CD4-positive, alpha-beta memory T cell (primary cell): ENCODE measurements at regions not wholly inside any gene's neighbourhood (a gene's known extent, or its start where the extent isn't known, plus 50 kb on each side); places are given as distances from the start of the nearest gene placed in this dataset.

Experiments used
- CTCF ChIA-PET: fragments of 350-600 bp; sonication (Branson Sonifier 250); formaldehyde crosslinking; loops from one replicate; lab custom pipeline; 2021; ENCODE audit warnings: inconsistent platforms; ENCODE audit not compliant: partially characterized antibody; lab: Charles Lee
- POLR2A ChIA-PET: fragments of 350-600 bp; sonication (Branson Sonifier 250); formaldehyde crosslinking; loops from one replicate; lab custom pipeline; 2021; ENCODE audit not compliant: partially characterized antibody; lab: Charles Lee
- DNase-seq, 5 donors: peaks; one replicate each; pipeline versions ENCODE4 v3.0.0 to v3.0.0-alpha.2; 2020 to 2022; ENCODE audit warnings: mixed read lengths in 1 of 5
- H3K27ac ChIP-seq: one replicate; pipeline ENCODE4 v1.7.0; 2013; ENCODE audit warnings: low read depth, low read length
- H3K27me3 ChIP-seq: 2 replicates; pipeline ENCODE4 v1.7.0; 2013; ENCODE audit warnings: mild to moderate bottlenecking, low read length, moderate library complexity; ENCODE audit not compliant: insufficient read depth
- H3K36me3 ChIP-seq: 2 replicates; pipeline ENCODE4 v1.7.0; 2013; ENCODE audit warnings: mild to moderate bottlenecking, low read length, moderate library complexity; ENCODE audit not compliant: insufficient read depth
- H3K4me1 ChIP-seq: 2 replicates; pipeline ENCODE4 v1.7.0; 2013; ENCODE audit warnings: mild to moderate bottlenecking, low read length, moderate library complexity; ENCODE audit not compliant: insufficient read depth
- H3K4me3 ChIP-seq, 2 donors: one replicate each; pipeline ENCODE4 v1.7.0; 2013; ENCODE audit warnings: low read length in 2 of 2, mild to moderate bottlenecking in 1 of 2
- H3K9me3 ChIP-seq, 2 donors: one replicate each; pipeline ENCODE4 v1.7.0; 2013; ENCODE audit warnings: low read length in 2 of 2, control low read depth in 1 of 2; ENCODE audit not compliant: control insufficient read depth in 1 of 2
- H3K27ac Mint-ChIP-seq, 7 donors: one replicate each; pipeline ENCODE4 v1.8.0; 2020 to 2021; ENCODE audit warnings: mixed read lengths in 7 of 7, mild to moderate bottlenecking in 6 of 7, inconsistent platforms in 3 of 7, moderate library complexity in 3 of 7
- H3K27me3 Mint-ChIP-seq, 2 donors: one replicate each; pipeline ENCODE4 v1.8.0; 2020 to 2021; ENCODE audit warnings: mixed read lengths in 2 of 2
- H3K36me3 Mint-ChIP-seq, 2 donors: one replicate each; pipeline ENCODE4 v1.8.0; 2020 to 2021; ENCODE audit warnings: mixed read lengths in 2 of 2, inconsistent platforms in 1 of 2, mild to moderate bottlenecking in 1 of 2
- H3K4me1 Mint-ChIP-seq, 4 donors: one replicate each; pipeline ENCODE4 v1.8.0; 2020 to 2021; ENCODE audit warnings: mixed read lengths in 4 of 4, mild to moderate bottlenecking in 1 of 4
- H3K4me3 Mint-ChIP-seq, 8 donors: one replicate each; pipeline ENCODE4 v1.8.0; 2020 to 2021; ENCODE audit warnings: mixed read lengths in 8 of 8, mild to moderate bottlenecking in 7 of 8, moderate library complexity in 6 of 8, inconsistent platforms in 3 of 8
- H3K9me3 Mint-ChIP-seq, 8 donors: one replicate each; pipeline ENCODE4 v1.8.0; 2020 to 2021; ENCODE audit warnings: mixed read lengths in 8 of 8, mild to moderate bottlenecking in 5 of 8, inconsistent platforms in 3 of 8, moderate library complexity in 1 of 8
- intact Hi-C: fragments of 100-400 bp; cut with micrococcal nuclease; formaldehyde crosslinking; loops from one replicate; pipeline ENCODE4 v1.15.1; 2023

- H3K36me3 Mint-ChIP-seq: no peaks in the 10 kb centered on the region
- ChIA-PET POLR2A (no interaction called here), CTCF (no interaction called here)
- intact Hi-C loops: no loop called here
- Histone ChIP-seq H3K4me1 (no peaks in the 10 kb centered on the region), H3K27ac (no peak overlapping the region), H3K9me3 (no peaks in the 10 kb centered on the region), H3K27me3 (no peaks in the 10 kb centered on the region), H3K36me3 (no peaks in the 10 kb centered on the region), H3K4me3 (no peak overlapping the region)
- H3K27me3 Mint-ChIP-seq: no peaks in the 10 kb centered on the region
- DNase-seq: no peak
- no peaks in the 10 kb centered on the region for H3K4me1 Mint-ChIP-seq
- H3K27ac Mint-ChIP-seq: no peak overlapping the region
- H3K9me3 Mint-ChIP-seq: peaks cover 0 to 29% (median 21%) of the 10 kb centered on the region in 8 donors
- H3K4me3 Mint-ChIP-seq: no peak overlapping the region
These were observed 453.0 kb upstream of the LUZP2 start for GRCh38 chr11:24043842-24044241.

DNA sequence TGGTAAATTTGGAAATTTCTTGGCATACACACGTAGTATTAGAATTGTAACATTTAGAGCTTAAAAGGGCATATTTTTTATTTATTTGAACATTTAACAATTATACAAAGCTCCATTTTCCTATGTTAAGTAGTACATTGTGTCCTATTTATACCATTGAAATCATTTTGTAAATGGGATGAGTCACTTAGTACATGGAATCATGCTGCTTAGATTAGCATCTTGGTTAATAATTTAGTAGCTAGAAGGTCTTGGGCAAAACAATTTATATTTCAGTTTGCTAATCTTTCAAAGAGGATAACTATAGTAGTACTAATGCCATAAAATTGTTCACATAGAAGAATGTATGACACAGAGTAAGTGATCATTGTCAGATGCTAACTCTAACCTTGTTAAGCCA lies 450.1 kb upstream of the LUZP2 start:
- H3K9me3 ChIP-seq: no peaks in the 10 kb centered on the region
- H3K4me3 ChIP-seq: no peak overlapping the region
- Mint-ChIP-seq H3K4me1 (no peaks in the 10 kb centered on the region), H3K27ac (no peak overlapping the region), H3K36me3 (no peaks in the 10 kb centered on the region), H3K27me3 (no peaks in the 10 kb centered on the region), H3K9me3 (peaks cover 3 to 35% (median 21%) of the 10 kb centered on the region in 8 donors), H3K4me3 (no peak overlapping the region)
- H3K36me3 ChIP-seq: no peaks in the 10 kb centered on the region
- intact Hi-C loops: no loop called here
- no peaks in the 10 kb centered on the region for H3K4me1 ChIP-seq
- DNase-seq: no peak
- no peaks in the 10 kb centered on the region for H3K27me3 ChIP-seq
- ChIA-PET POLR2A (no interaction called here), CTCF (no interaction called here)
- H3K27ac ChIP-seq: no peak overlapping the region

- no peaks in the 10 kb centered on the region for H3K4me1 Mint-ChIP-seq
- Histone ChIP-seq H3K4me3 (no peak overlapping the region), H3K9me3 (no peaks in the 10 kb centered on the region), H3K4me1 (no peaks in the 10 kb centered on the region), H3K27me3 (no peaks in the 10 kb centered on the region), H3K36me3 (no peaks in the 10 kb centered on the region), H3K27ac (no peak overlapping the region)
- intact Hi-C loops: no loop called here
- no peak for DNase-seq
- POLR2A ChIA-PET: no interaction called here
- peaks cover 0 to 20% (median 6%) of the 10 kb centered on the region in 8 donors for H3K9me3 Mint-ChIP-seq
- peak overlapping the region in 1 of 7 donors; percentile 77 for H3K27ac Mint-ChIP-seq
- CTCF ChIA-PET: no interaction called here
- no peaks in the 10 kb centered on the region for H3K36me3 Mint-ChIP-seq
- no peaks in the 10 kb centered on the region for H3K27me3 Mint-ChIP-seq
- no peak overlapping the region for H3K4me3 Mint-ChIP-seq
These were observed 440.8 kb upstream of the LUZP2 start for GRCh38 chr11:24056051-24056450.

GRCh38 chr11:24060125-24060524 lies 436.7 kb upstream of the LUZP2 start:
- CTCF ChIA-PET: no interaction called here

GRCh38 chr11:24064309-24064903 lies 432.4 kb upstream of the LUZP2 start:
- Mint-ChIP-seq H3K36me3 (no peaks in the 10 kb centered on the region), H3K27me3 (no peaks in the 10 kb centered on the region), H3K4me1 (no peaks in the 10 kb centered on the region), H3K27ac (no peak overlapping the region), H3K4me3 (no peak overlapping the region), H3K9me3 (peaks cover 0 to 10% (median 3%) of the 10 kb centered on the region in 8 donors)
- no peak overlapping the region for H3K4me3 ChIP-seq
- intact Hi-C loops: no loop called here
- H3K27me3 ChIP-seq: no peaks in the 10 kb centered on the region
- DNase-seq: no peak
- ChIA-PET POLR2A (no interaction called here), CTCF (no interaction called here)
- no peak overlapping the region for H3K27ac ChIP-seq
- no peaks in the 10 kb centered on the region for H3K4me1 ChIP-seq
- no peaks in the 10 kb centered on the region for H3K9me3 ChIP-seq
- H3K36me3 ChIP-seq: no peaks in the 10 kb centered on the region

More at GRCh38 chr11:24060125-24060524, 436.7 kb upstream of the LUZP2 start:
- POLR2A ChIA-PET: no interaction called here
- no peak overlapping the region for H3K27ac Mint-ChIP-seq
- Histone ChIP-seq H3K36me3 (no peaks in the 10 kb centered on the region), H3K27ac (no peak overlapping the region), H3K9me3 (no peaks in the 10 kb centered on the region), H3K4me3 (no peak overlapping the region), H3K4me1 (no peaks in the 10 kb centered on the region), H3K27me3 (no peaks in the 10 kb centered on the region)
- H3K27me3 Mint-ChIP-seq: no peaks in the 10 kb centered on the region
- no peak for DNase-seq
- no peaks in the 10 kb centered on the region for H3K36me3 Mint-ChIP-seq
- no peak overlapping the region for H3K4me3 Mint-ChIP-seq
- H3K4me1 Mint-ChIP-seq: no peaks in the 10 kb centered on the region
- intact Hi-C loops: no loop called here
- peaks cover 0 to 23% (median 5%) of the 10 kb centered on the region in 8 donors for H3K9me3 Mint-ChIP-seq

DNA sequence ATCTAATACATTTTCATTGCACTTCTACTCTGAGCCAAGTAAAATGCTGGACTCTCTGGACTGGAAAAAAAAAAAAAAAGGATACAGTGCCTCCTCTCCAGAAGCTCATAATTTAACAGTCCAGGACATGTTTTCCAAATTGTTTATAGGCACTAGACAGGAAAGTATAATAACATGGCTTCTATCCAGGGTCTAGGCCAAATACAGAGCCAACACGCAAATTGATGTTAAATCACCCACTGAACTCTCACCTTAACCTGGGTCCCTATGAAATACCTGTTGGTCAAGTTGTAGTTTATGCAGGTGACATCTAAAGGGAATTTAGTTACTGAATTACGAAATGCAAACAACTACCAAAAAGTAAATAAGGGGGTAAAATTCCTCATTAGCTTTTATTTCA lies 428.7 kb upstream of the LUZP2 start:
- POLR2A ChIA-PET: interaction anchor here (0.7 kb wide), 1 partner anchor 185 kb away, joined by 5 read pairs; no protein-coding TSS in a partner anchor
- no peak for DNase-seq
- intact Hi-C loops: no loop called here
- Histone ChIP-seq H3K4me3 (no peak overlapping the region), H3K27ac (no peak overlapping the region), H3K9me3 (no peaks in the 10 kb centered on the region), H3K4me1 (no peaks in the 10 kb centered on the region), H3K36me3 (no peaks in the 10 kb centered on the region), H3K27me3 (no peaks in the 10 kb centered on the region)
- Mint-ChIP-seq H3K36me3 (no peaks in the 10 kb centered on the region), H3K4me1 (no peaks in the 10 kb centered on the region), H3K27ac (no peak overlapping the region), H3K9me3 (peaks cover 0 to 29% (median 9%) of the 10 kb centered on the region in 8 donors), H3K27me3 (no peaks in the 10 kb centered on the region), H3K4me3 (no peak overlapping the region)
- CTCF ChIA-PET: no interaction called here

DNA sequence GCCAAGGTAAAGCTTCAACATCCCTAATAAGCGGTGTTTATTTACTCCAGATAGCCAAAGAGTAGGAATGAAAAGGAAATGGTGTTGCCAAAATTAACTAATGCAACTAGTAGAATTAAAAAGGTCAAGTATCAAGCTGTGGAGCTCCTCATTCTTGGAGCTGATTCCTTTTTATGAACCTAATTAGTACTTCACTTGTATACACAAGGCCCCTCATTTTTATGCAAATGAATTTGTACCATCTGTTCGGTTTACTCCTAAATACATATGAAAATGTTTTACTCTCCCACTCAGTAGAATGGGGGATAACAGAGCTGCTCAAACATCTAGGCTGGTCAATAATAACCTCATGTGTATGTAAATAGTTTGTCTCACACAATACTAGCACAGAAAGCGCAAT lies 426.4 kb upstream of the LUZP2 start:
- no peaks in the 10 kb centered on the region for H3K27me3 Mint-ChIP-seq
- Histone ChIP-seq H3K4me1 (no peaks in the 10 kb centered on the region), H3K4me3 (no peak overlapping the region), H3K27me3 (no peaks in the 10 kb centered on the region), H3K36me3 (no peaks in the 10 kb centered on the region), H3K9me3 (no peaks in the 10 kb centered on the region), H3K27ac (no peak overlapping the region)
- ChIA-PET POLR2A (no interaction called here), CTCF (no interaction called here)
- peaks cover 0 to 23% (median 7%) of the 10 kb centered on the region in 8 donors for H3K9me3 Mint-ChIP-seq
- intact Hi-C loops: no loop called here
- H3K27ac Mint-ChIP-seq: no peak overlapping the region
- no peak overlapping the region for H3K4me3 Mint-ChIP-seq
- no peak for DNase-seq
- no peaks in the 10 kb centered on the region for H3K36me3 Mint-ChIP-seq
- no peaks in the 10 kb centered on the region for H3K4me1 Mint-ChIP-seq
